Breast epithelium (tissue), 3 donors: ENCODE measurements at regions not wholly inside any gene's neighbourhood (a gene's known extent, or its start where the extent isn't known, plus 50 kb on each side); places are given as distances from the start of the nearest gene placed in this dataset.
"Not testable (repeated sequence)": the region's sequence is repeated elsewhere in the genome, so short reads cannot be mapped to it uniquely, and the experiment has no call there.

Source experiments
- CTCF ChIP-seq, 3 donors: fragments of 450-650 bp; IDR thresholded peaks; one replicate each; pipeline ENCODE4 v1.5.1; 2016 to 2017; ENCODE audit warnings: antibody characterized with exemption in 3 of 3, mild to moderate bottlenecking in 3 of 3, moderate library complexity in 3 of 3
- POLR2A ChIP-seq: fragments of 450-650 bp; IDR thresholded peaks from one replicate; pipeline ENCODE4 v1.6.1; 2016; ENCODE audit warnings: antibody characterized with exemption, mild to moderate bottlenecking, moderate library complexity

GRCh38 chr15:20187370-20188355 lies 353.9 kb downstream of the GOLGA6L6 start:
- TF ChIP-seq CTCF (IDR thresholded peaks at IDR 0.05); POLR2A: not testable (repeated sequence)
